Hematopoietic multipotent progenitor cell treated with erythropoietin and hydrocortisone succinate and interleukin-3 and kit ligand, for 4 days (in vitro differentiated cells): ENCODE measurements at regions not wholly inside any gene's neighbourhood (a gene's known extent, or its start where the extent isn't known, plus 50 kb on each side); places are given as distances from the start of the nearest gene placed in this dataset.
"Not testable (repeated sequence)": the region's sequence is repeated elsewhere in the genome, so short reads cannot be mapped to it uniquely, and the experiment has no call there.

Experiments
- DNase-seq: peaks from one replicate; pipeline ENCODE4 v3.0.0-alpha.2; 2015

DNA sequence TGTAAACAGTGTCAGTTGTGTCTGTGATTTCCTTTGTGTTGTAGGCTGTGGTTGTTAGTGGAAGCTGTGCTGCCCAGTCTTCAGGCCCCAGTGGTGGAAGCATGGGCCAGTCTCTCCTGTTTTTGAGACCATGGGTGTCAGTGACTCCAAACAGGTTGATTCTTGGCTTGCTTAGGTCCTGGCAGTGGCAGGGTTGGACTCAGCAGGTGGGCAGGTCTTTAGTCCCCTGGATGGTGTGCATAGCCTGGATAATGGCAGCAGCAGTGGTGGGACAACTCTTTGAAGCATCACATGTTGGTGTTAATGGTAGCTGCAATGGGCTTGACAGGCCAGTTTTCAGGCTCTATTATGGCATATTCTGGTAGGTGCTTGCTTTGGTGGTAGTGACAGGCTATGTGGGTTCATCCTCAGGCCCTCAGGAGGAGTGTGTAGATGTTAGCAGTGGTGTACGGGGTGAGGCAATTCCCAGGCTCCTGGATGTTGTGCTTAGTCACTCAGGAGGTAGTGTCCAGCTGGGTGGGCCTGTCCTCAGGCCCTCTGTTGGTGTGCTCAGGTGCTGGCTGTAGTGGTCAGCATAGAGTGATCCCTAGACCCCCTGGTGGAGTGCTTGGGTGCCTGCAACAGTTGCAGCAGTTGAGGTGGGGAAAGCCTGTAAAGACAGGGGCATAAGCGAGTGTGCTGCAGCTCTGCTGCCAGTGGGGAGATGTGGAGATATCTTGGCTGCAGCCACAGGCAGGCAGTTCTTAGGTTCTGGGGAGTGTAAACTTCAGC lies 596.7 kb downstream of the PDCD6IP start:
- DNase-seq, result no peak

DNA sequence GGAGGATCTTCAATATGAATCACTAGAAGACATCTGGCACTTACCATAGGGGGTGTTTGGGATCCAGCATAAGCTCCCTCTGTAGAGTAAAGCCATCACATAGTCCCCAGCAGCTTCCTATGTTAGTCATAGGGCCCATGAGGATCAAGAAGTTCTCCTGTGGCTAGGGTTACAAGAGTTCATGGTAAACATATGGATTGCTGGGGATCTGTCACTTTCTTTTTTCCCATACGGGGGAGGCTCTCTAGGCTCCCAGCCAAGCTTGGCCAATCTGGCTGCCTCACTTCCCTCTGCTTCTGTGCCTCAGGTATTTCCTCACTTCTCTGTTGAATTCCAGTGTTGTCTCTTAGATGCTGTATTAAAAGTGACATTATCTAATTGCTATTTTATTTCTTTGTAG lies 597.9 kb downstream of the PDCD6IP start:
- no peak for DNase-seq

DNA sequence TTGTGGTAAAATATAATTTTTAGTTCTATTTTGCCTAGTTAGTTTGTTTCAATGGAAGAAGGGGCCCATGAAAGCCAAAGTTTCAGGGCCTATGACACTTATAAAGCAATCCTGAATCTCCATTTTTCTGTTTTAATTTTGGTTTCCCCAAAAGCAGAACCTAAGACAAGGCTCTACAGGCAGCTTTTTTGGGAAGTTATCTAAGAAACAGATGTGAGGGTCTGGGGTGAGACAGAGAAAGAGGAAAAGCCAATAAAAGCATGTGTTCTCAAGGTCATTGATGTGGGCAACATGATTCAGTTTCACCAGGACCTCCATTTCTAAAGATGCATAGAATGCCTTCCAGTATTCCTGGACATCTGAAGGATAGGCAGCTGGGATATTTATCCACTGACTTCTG lies 598.5 kb downstream of the PDCD6IP start:
- no peak for DNase-seq

DNA sequence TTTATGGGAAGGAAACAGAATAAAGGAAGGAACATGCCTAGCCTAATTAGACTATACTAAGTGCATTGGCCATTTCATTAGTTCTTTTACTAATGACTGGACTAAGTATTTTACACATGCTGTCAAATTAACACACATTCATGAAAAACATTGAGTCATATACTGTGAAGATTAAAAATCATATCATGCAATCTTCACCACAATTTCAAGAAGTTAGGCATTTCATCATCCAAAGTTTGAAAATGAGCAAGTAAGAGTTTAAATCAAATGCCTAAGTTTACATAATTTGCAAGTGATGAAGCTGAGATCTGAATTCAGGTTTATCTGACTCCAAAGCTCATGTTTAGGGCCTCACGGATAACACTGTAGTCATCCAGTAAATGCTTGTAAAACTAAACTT lies 601.0 kb downstream of the PDCD6IP start:
- DNase-seq, result no peak

DNA sequence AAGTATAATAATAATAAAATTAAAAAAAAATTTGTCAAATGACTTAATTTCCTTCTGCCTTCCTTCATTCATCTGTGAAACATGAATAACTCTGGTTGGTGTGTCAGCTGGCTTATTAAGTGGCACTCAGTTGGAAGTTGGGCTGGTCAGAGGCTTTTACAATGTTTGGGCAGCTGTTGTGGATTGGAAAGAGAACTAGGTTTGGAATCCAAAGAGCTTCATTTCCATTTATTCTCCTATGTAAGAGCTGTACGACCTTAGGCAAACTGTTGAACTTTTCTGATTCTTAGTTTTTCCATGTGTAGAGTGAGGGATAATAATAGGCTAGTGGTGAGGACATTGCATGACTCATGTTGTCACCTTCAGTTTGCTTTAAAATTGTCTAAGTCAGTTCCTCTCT lies 606.7 kb downstream of the PDCD6IP start:
- DNase-seq, result no peak

DNA sequence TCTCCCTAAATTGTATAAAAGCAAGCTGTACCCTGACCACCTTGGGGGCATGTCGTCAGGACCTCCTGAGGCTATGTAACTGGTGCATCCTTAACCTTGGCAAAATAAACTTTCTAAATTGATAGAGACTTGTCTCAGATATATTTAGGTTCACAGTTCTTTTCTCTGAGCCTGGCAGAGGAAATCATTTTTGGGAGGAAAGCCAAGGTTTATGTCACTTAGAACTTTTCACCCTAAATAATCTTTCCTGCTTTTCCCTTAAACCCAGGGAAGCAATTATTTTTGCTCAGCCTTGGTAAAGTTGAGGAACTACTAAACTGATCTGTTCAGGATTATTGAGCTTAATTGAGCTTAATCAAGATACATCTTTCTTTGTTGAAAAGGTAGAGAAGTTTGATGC lies 608.9 kb downstream of the PDCD6IP start:
- DNase-seq, result no peak

DNA sequence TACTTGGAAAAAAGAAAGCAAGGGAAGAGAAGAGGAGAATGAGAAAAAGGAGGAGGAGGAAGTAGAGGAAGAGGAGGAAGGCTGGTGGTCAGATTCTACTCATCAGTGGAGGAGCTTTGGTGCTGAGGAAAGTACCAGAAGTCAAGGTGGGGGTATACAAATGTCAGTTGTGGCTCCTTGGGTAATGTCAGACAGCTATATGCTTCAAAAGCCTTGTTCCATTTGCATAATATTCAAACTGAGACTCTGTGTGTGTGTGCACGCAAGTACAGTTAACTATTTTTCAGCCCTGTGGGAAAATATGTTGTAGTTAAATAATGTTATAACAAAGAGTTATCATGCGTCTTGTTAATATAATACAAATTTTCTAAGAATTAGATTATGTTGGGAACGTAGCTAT lies 609.7 kb downstream of the PDCD6IP start:
- DNase-seq, result no peak

DNA sequence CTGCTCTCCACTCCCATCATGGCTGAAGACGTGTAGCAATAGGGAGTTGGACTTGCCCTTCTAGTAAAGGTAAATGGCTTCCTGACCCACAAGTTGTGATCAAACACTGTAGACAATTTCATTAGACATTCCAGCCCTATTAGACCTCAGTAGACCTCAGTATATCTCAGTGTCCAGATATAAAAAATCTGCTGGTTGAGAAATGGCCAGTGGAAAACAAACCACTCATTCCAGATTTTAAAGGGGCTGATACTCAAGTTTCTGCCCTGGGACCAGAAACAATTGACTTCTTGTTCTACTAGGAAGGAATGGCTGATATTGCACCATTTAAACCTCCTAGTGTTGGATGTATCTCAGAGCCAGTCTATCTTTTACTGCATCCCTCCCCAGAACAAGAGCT lies 613.2 kb downstream of the PDCD6IP start:
- no peak for DNase-seq

DNA sequence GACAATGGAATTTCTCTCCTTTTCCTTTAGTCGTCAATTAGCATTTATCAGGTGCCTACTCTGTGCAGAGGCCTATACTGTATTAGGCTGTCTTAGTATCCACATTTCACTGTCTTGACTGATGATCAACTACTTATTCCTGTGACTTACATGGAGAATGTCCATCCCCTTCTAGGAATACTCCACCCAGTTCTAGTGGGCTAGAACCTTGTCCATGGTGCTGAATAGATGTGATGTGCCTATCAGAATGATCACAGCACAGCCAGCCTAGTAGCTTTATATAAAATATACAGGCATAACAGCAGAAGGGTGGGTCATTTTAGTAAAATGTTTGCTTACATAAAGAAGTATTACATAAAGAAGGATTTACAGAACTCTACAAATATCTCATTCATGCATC lies 621.4 kb downstream of the PDCD6IP start:
- DNase-seq, result peak; percentile 50

DNA sequence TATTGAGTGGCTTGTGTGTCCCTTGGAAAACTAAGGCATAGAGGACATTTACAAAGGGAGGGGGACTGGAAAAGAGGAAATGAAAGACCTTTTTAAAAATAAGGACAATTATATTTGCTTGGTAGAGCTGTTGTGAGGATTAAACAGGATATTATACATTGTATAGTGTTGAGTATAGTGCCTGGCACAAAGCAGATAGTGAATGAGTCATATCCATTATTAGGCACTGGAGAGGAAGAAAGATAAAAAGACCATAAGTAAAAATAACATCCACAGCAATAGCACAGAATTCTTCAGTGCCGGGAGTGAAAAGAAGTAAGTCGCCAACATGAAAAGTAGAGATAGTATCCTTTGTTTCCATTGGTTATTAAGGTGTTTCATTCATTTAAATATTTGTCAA lies 623.3 kb downstream of the PDCD6IP start:
- DNase-seq, result peak; percentile 8

DNA sequence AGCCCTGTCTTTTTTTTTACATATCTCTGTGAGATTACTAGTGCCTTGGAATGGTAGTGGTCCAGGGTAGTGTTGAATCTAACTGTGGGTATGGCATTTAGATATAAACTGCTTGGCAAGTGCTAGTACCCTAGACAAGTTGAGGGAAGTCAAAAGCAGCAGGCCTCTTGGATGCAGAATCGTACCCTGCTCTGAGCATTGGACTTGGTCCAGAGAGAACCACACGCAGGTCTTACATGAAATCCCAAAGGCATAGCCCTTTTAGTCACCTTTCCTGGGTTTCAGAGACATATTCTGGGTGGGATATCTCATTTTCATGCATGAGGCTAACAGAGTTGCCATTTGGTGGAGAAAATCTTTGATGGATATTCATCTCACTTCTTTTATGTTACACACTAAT lies 641.4 kb downstream of the PDCD6IP start:
- no peak for DNase-seq

DNA sequence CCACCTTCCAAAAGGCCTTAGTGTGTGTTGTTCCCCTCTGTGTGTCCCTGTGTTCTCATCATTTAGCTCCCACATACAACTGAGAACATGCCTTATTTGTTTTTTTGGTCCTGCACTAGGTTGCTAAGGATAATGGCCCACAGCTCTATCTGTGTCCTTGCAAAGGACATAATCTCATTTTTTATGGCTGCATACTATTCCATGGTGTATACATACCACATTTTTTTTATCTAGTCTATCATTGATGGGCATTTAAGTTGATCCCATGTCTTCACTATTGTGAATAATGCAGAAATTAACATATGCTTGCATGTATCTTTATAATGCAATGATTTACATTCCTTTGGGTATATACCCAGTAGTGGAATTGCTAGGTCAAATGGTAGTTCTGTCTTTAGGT lies 645.7 kb downstream of the PDCD6IP start:
- no peak for DNase-seq

DNA sequence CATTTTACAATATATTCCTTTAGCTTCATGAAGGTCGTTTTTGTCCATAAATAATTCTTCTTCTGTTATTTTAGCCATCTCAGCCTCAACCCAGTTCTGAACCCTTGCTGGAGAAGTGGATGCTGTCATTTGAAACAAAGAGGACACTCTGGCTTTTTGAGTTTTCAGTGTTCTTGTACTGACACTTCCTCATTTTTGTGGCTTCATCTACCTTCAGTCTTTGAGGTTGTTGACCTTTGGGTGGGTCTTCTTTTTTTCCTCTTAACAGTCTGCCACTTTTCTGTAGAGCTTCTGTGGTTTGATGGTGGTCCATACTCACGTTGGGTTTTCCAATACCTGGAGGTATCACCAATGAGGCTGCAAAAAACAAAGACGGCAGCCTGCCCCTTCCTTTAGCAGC lies 650.9 kb downstream of the PDCD6IP start:
- no peak for DNase-seq

DNA sequence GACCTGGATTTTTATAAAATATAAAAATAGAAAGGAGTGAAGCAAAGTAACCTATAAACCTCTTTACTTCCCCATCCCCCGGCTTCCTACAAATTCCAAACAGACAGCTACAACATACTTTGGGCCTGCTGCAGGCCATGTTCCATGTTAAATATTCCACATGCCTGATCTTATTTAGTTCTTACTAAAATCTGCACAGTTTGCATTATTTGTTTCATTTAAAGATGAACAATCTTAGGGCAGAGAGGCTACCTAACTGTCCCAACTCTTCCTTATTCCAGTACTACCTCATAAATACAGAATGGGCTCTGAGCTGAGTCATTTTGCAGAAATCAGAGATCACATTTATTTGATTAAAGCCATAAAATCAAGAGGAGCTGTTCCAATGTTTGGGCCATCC lies 665.0 kb downstream of the PDCD6IP start:
- no peak for DNase-seq

DNA sequence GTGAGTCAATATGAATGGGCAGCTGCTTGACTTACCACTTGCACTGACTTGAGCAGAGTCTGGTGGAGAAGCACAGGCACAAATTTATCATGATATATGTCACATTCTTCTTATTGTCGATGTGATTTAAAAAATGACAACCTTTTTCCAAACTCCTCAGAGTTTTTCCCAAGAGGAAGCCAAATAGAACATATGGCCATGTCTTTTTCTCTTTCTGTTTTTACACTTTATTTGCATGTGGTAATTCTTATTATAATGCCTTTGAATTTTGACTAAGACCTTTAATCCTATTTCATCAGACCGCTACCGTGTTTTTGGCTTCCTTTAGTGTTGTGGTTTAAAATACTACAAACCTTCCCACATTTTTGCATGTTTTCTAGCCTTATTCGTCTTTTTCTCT lies 666.2 kb downstream of the PDCD6IP start:
- no peak for DNase-seq

DNA sequence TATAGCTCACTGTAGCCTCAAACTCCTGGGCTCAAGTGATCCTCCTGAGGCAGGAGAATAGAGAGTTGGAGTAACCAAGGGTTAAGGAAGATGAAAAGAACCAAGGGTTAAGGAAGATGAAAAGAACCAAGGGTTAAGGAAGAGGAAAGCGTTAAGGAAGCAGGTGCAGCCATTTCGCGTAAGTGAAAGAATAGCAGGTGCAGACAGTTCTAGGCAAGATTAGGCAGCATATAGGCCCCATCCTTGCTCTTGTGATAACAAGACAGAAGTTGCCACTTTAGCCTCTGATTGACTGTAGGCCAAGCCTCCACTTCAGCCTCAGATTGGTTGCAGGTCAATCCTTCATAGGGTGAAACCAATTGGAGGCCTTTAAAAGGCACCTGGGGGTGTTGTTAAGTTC lies 677.4 kb downstream of the PDCD6IP start:
- DNase-seq, result no peak

DNA sequence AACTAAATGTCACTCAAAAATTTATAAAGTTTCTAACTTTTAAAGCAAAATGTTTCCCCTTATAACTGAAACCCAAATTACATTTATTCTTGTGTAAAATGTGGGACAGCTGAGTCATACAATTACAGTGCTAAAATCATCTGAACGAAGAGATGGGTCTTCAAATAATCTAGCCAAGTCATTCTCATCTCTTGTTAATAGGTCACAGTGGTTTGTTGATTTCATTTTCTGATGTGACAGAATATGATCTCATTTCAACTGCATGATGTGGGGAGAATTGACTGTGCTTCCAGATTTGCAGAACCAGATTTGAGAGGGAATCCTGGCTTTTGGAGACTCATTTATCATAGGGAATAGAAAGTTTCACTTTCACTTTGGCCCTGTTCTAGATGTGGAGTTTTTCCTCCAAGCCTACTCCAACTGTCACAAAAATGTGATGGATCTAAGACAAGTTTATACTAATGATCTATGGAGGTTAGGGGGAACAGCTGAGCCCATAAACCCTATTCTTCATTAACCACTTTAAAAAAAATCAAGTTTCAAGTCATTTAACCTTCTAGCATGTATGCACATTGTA lies 685.0 kb downstream of the PDCD6IP start:
- no peak for DNase-seq

DNA sequence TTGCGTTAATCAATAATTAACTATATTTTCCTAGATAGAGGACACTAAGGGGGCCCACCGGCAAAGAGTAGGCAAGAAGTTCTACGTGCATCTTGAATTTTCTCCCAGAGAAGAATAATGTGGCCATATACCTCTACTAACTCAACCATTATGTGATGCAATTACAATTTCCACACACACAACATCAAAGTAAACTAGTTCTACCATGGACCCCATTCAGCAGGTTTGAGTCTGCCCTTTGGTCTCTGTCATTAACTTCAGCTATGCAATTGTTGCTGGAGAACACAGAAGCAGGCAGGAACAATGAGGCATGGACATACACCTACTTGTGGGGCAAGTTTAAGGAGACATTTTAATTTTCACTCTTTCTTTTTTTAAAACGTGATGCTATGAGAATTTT lies 705.9 kb downstream of the PDCD6IP start:
- DNase-seq, result no peak

DNA sequence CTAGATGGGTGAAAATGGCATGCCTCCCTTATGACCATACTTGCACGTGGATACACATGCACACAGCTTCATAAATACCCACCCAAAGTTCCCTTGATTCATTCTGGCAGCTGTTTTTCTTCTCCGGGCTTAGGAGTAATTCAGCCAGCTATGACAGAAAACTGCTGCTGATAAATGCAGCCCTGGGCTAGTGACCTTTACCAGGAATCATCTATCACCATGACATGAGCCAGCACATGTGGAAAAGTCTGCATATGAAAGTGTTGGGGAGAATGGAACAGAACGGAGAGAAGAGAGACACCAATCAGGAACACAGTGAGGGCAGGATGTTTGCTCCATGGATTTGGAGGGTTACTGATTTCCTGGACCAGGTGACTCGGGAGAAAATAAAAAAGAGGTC lies 706.3 kb downstream of the PDCD6IP start:
- no peak for DNase-seq

DNA sequence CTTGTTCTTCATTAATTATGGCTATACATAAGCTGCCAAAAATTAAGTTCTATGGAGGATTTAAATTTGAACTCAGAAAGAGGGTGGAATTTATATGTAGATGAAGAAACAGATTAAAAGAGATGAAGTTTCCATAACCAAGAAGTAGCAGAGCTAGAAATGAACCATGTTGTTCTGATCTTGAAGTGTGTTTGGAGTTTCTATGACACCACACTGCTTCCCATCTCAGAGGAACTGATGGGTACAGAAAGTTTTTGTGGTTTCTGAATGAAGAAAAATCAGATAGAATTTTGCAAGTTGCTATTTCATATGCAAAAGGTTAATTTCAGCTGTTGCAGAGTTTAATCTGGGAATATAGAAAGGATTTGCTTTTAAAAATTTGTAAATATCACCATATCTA lies 710.3 kb downstream of the PDCD6IP start:
- DNase-seq, result no peak

DNA sequence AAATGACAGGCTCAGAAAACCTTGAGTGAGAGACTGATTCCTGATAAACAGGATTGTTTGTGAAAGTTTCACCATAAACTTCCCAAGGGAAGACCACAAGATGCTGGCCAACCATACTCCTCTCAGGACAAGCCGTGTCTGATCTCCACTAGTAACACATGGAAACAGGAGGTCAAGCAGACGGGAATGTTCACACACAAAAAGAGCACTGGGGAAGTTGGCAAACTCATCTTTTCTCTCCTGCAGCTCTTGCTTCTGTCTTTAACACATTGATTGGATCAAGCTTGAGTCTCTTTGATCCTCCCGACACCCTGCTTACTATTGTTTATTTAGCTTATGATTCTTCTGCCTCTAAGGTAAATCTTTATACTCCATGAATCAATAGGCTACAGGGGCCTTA lies 713.5 kb downstream of the PDCD6IP start:
- DNase-seq, result no peak

DNA sequence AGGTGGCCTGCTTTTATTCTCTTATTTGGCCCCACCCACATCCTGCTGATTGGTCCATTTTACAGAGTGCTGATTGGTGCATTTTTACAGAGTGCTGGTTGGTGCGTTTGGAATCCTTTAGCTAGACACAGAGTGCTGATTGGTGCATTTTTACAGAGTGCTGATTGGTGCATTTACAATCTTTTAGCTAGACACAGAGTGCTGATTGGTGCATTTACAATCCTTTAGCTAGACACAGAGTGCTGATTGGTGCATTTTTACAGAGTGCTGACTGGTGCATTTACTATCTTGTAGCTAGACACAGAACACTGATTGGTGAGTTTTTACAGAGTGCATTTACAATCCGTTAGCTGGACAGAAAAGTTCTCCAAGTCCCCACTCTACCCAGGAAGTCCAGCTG lies 720.6 kb downstream of the PDCD6IP start:
- not testable (repeated sequence) for DNase-seq

DNA sequence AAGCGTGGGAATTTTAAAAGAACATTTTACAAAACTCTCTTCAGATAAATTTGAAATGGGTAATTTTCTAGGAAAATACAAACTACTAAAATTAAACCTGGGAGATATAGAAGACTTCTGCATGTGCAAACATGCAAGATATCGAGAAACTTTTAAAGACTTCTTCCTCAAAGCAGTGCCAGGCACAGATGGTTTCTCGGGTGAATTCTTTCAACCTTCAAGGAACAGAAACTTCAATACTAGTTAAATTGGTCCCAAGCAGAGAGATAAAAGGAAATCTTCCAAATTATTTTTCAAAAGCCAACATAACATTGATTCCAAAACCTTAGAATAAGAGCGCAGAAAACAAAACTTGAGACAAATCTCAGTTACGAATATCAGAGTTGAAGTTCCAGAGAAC lies 732.7 kb downstream of the PDCD6IP start:
- no peak for DNase-seq

DNA sequence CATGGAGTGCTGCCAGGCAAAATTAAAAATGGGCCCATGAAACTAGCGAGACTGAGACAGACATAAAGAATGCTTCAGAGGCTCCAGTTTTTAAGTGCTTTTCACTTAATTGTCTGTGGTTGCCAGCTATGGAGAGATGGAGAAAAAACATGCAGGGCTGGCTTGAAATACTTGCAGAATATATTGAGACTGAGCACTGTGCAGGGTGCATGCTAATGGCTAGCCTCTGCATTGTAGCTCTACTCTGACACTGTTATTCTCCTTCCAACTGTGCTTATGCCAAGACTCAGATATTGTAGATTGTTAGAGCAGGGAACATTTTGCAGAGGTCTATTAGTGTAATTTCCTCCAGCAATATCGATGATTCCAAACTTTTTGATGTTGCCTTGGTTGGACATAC lies 735.0 kb downstream of the PDCD6IP start:
- DNase-seq, result no peak

DNA sequence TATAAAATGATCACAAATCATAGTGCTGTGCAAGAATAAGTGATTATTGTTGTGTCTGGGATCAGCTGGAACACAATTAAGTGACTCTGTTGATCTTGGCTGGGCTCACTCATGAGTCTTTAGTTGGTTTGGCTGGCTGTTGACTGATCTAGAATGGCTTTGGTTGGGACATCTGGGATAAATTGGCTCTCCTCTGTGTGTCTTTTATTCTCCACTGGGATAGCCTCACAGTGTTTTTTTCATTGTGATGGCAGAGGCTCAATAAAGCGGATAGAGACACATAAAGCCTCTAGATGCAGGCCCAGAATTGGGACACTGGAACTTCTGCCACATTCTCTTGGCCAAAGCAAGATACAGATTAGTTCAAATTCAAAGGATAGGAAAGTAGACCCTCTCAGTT lies 735.6 kb downstream of the PDCD6IP start:
- DNase-seq, result no peak
